ENCODE measurements at regions not wholly inside any gene's neighbourhood (a gene's known extent, or its start where the extent isn't known, plus 50 kb on each side); places are given as distances from the start of the nearest gene placed in this dataset.

GRCh38 chr4:60522265-60522664 lies 677.9 kb upstream of the ADGRL3 start:
- no peak overlapping the region for H3K4me3 Mint-ChIP-seq
- peaks cover 15% of the 10 kb centered on the region for H3K9me3 Mint-ChIP-seq (ENCODE audit: low read depth)
- no peaks in the 10 kb centered on the region for H3K36me3 Mint-ChIP-seq
- H3K27me3 Mint-ChIP-seq: no peaks in the 10 kb centered on the region
- no peaks in the 10 kb centered on the region for H3K4me1 Mint-ChIP-seq (ENCODE audit: low read depth)
- H3K27ac Mint-ChIP-seq: no peak overlapping the region

- Mint-ChIP-seq H3K36me3 (no peaks in the 10 kb centered on the region), H3K9me3 (ENCODE audit: low read depth) (peaks cover 13% of the 10 kb centered on the region), H3K27me3 (no peaks in the 10 kb centered on the region), H3K27ac (no peak overlapping the region), H3K4me1 (ENCODE audit: low read depth) (no peaks in the 10 kb centered on the region), H3K4me3 (no peak overlapping the region)
Measured at GRCh38 chr4:60531776-60532379, 668.2 kb upstream of the ADGRL3 start.

GRCh38 chr4:60544981-60545380 lies 655.1 kb upstream of the ADGRL3 start:
- Mint-ChIP-seq H3K4me1 (ENCODE audit: low read depth) (no peaks in the 10 kb centered on the region), H3K27ac (no peak overlapping the region), H3K4me3 (no peak overlapping the region), H3K36me3 (no peaks in the 10 kb centered on the region), H3K27me3 (no peaks in the 10 kb centered on the region), H3K9me3 (ENCODE audit: low read depth) (peaks cover 19% of the 10 kb centered on the region)

- Mint-ChIP-seq H3K36me3 (no peaks in the 10 kb centered on the region), H3K4me3 (no peak overlapping the region), H3K27me3 (no peaks in the 10 kb centered on the region), H3K9me3 (ENCODE audit: low read depth) (peaks cover 20% of the 10 kb centered on the region), H3K27ac (no peak overlapping the region), H3K4me1 (ENCODE audit: low read depth) (no peaks in the 10 kb centered on the region)
Measured at GRCh38 chr4:60562334-60562733, 637.8 kb upstream of the ADGRL3 start.

GRCh38 chr4:60565558-60565957 lies 634.6 kb upstream of the ADGRL3 start:
- Mint-ChIP-seq H3K27ac (no peak overlapping the region), H3K27me3 (no peaks in the 10 kb centered on the region), H3K9me3 (ENCODE audit: low read depth) (peaks cover 26% of the 10 kb centered on the region), H3K4me3 (no peak overlapping the region), H3K4me1 (ENCODE audit: low read depth) (no peaks in the 10 kb centered on the region), H3K36me3 (no peaks in the 10 kb centered on the region)

- no peaks in the 10 kb centered on the region for H3K27me3 Mint-ChIP-seq
- H3K9me3 Mint-ChIP-seq (ENCODE audit: low read depth): peaks cover 7% of the 10 kb centered on the region
- no peaks in the 10 kb centered on the region for H3K36me3 Mint-ChIP-seq
- no peak overlapping the region for H3K27ac Mint-ChIP-seq
- H3K4me1 Mint-ChIP-seq (ENCODE audit: low read depth): no peaks in the 10 kb centered on the region
- H3K4me3 Mint-ChIP-seq: no peak overlapping the region
Measured at GRCh38 chr4:60575336-60575735, 624.8 kb upstream of the ADGRL3 start.

GRCh38 chr4:60579335-60579734 lies 620.8 kb upstream of the ADGRL3 start:
- no peaks in the 10 kb centered on the region for H3K27me3 Mint-ChIP-seq
- H3K4me3 Mint-ChIP-seq: no peak overlapping the region
- no peaks in the 10 kb centered on the region for H3K4me1 Mint-ChIP-seq (ENCODE audit: low read depth)
- H3K27ac Mint-ChIP-seq: no peak overlapping the region
- H3K36me3 Mint-ChIP-seq: no peaks in the 10 kb centered on the region
- H3K9me3 Mint-ChIP-seq (ENCODE audit: low read depth): peaks cover 9% of the 10 kb centered on the region

- H3K9me3 Mint-ChIP-seq (ENCODE audit: low read depth): peaks cover 17% of the 10 kb centered on the region
- H3K4me3 Mint-ChIP-seq: no peak overlapping the region
- H3K27ac Mint-ChIP-seq: no peak overlapping the region
- no peaks in the 10 kb centered on the region for H3K4me1 Mint-ChIP-seq (ENCODE audit: low read depth)
- no peaks in the 10 kb centered on the region for H3K36me3 Mint-ChIP-seq
- no peaks in the 10 kb centered on the region for H3K27me3 Mint-ChIP-seq
Measured at GRCh38 chr4:60581919-60582536, 618.1 kb upstream of the ADGRL3 start.

GRCh38 chr4:60588556-60588955 lies 611.6 kb upstream of the ADGRL3 start:
- Mint-ChIP-seq H3K27ac (no peak overlapping the region), H3K36me3 (no peaks in the 10 kb centered on the region), H3K27me3 (no peaks in the 10 kb centered on the region), H3K4me3 (no peak overlapping the region), H3K4me1 (ENCODE audit: low read depth) (no peaks in the 10 kb centered on the region), H3K9me3 (ENCODE audit: low read depth) (peaks cover 21% of the 10 kb centered on the region)

- H3K4me1 Mint-ChIP-seq (ENCODE audit: low read depth): no peaks in the 10 kb centered on the region
- no peak overlapping the region for H3K4me3 Mint-ChIP-seq
- H3K27me3 Mint-ChIP-seq: no peaks in the 10 kb centered on the region
- H3K27ac Mint-ChIP-seq: no peak overlapping the region
- H3K9me3 Mint-ChIP-seq (ENCODE audit: low read depth): peaks cover 17% of the 10 kb centered on the region
- H3K36me3 Mint-ChIP-seq: no peaks in the 10 kb centered on the region
Measured at GRCh38 chr4:60589425-60589824, 610.7 kb upstream of the ADGRL3 start.

GRCh38 chr4:60590116-60590515 lies 610.0 kb upstream of the ADGRL3 start:
- no peak overlapping the region for H3K27ac Mint-ChIP-seq
- H3K4me3 Mint-ChIP-seq: no peak overlapping the region
- no peaks in the 10 kb centered on the region for H3K36me3 Mint-ChIP-seq
- H3K27me3 Mint-ChIP-seq: no peaks in the 10 kb centered on the region
- no peaks in the 10 kb centered on the region for H3K4me1 Mint-ChIP-seq (ENCODE audit: low read depth)
- H3K9me3 Mint-ChIP-seq (ENCODE audit: low read depth): peaks cover 16% of the 10 kb centered on the region

GRCh38 chr4:60605646-60606354 lies 594.3 kb upstream of the ADGRL3 start:
- Mint-ChIP-seq H3K4me3 (no peak overlapping the region), H3K27me3 (no peaks in the 10 kb centered on the region), H3K9me3 (ENCODE audit: low read depth) (peaks cover 13% of the 10 kb centered on the region)

GRCh38 chr4:60611762-60612496 lies 588.2 kb upstream of the ADGRL3 start:
- Mint-ChIP-seq H3K27me3 (no peaks in the 10 kb centered on the region), H3K9me3 (ENCODE audit: low read depth) (peaks cover 15% of the 10 kb centered on the region), H3K4me1 (ENCODE audit: low read depth) (no peaks in the 10 kb centered on the region), H3K4me3 (no peak overlapping the region), H3K36me3 (no peaks in the 10 kb centered on the region), H3K27ac (no peak overlapping the region)

More at GRCh38 chr4:60605646-60606354, 594.3 kb upstream of the ADGRL3 start:
- Mint-ChIP-seq H3K36me3 (no peaks in the 10 kb centered on the region), H3K4me1 (ENCODE audit: low read depth) (no peaks in the 10 kb centered on the region), H3K27ac (no peak overlapping the region)

GRCh38 chr4:60617731-60618130 lies 582.4 kb upstream of the ADGRL3 start:
- Mint-ChIP-seq H3K4me3 (no peak overlapping the region), H3K9me3 (ENCODE audit: low read depth) (peaks cover 22% of the 10 kb centered on the region), H3K27ac (no peak overlapping the region)

More at GRCh38 chr4:60617731-60618130, 582.4 kb upstream of the ADGRL3 start:
- Mint-ChIP-seq H3K4me1 (ENCODE audit: low read depth) (no peaks in the 10 kb centered on the region), H3K36me3 (no peaks in the 10 kb centered on the region), H3K27me3 (no peaks in the 10 kb centered on the region)
